Gastroesophageal sphincter (tissue), 4 donors: ENCODE measurements at regions not wholly inside any gene's neighbourhood (a gene's known extent, or its start where the extent isn't known, plus 50 kb on each side); places are given as distances from the start of the nearest gene placed in this dataset.

ENCODE experiments used
- ATAC-seq: fragments of 150-250 bp; one replicate; pipeline ENCODE4 v1.9.1; 2016; ENCODE audit warnings: mild to moderate bottlenecking, moderate library complexity
- H3K27ac ChIP-seq, 4 donors: fragments of 200-600 bp; sonication (generic) in 3 of 4; 1 replicate in 3 of 4; 2 replicates in 1 of 4; pipeline ENCODE4 v1.5.1; 2016 to 2019
- H3K27me3 ChIP-seq: fragments of 200-600 bp; sonication (generic); one replicate; pipeline ENCODE4 v1.5.1; 2019
- H3K36me3 ChIP-seq, 2 donors: fragments of 200-600 bp; sonication (generic); one replicate each; pipeline ENCODE4 v1.5.1; 2019; ENCODE audit warnings: control low read depth in 1 of 2
- H3K4me1 ChIP-seq, 3 donors: fragments of 200-600 bp; sonication (generic); 1 replicate in 2 of 3; 2 replicates in 1 of 3; pipeline ENCODE4 v1.5.1; 2016 to 2019; ENCODE audit warnings: control low read depth in 2 of 3
- H3K4me3 ChIP-seq, 2 donors: fragments of 200-600 bp; sonication (generic); one replicate each; pipeline ENCODE4 v1.5.1; 2019; ENCODE audit warnings: mild to moderate bottlenecking in 1 of 2, moderate library complexity in 1 of 2
- H3K9me3 ChIP-seq, 3 donors: fragments of 200-600 bp; sonication (generic); one replicate each; pipeline ENCODE4 v1.5.1; 2017 to 2019; ENCODE audit warnings: control low read depth in 2 of 3
- CTCF ChIP-seq, 4 experiments: fragments of 200-600 bp in 2 of 4; fragments of 450-650 bp in 2 of 4; sonication (generic) in 1 of 4; IDR thresholded peaks; one replicate each; pipeline ENCODE4 v1.5.1; 2017 to 2019; ENCODE audit warnings: antibody characterized with exemption in 4 of 4, mild to moderate bottlenecking in 2 of 4, moderate library complexity in 2 of 4
- EP300 ChIP-seq: sonication (generic); formaldehyde crosslinking; IDR thresholded peaks from one replicate; pipeline ENCODE4 v1.6.1; 2017; ENCODE audit warnings: antibody characterized with exemption, mild to moderate bottlenecking
- POLR2A ChIP-seq, 2 donors: fragments of 450-650 bp; IDR thresholded peaks; one replicate each; pipeline ENCODE4 v1.6.1; 2017; ENCODE audit warnings: antibody characterized with exemption in 2 of 2, mild to moderate bottlenecking in 2 of 2, moderate library complexity in 1 of 2
- POLR2AphosphoS5 ChIP-seq: sonication (generic); formaldehyde crosslinking; IDR thresholded peaks from one replicate; pipeline ENCODE4 v1.6.1; 2017; ENCODE audit warnings: antibody characterized with exemption
- WGBS, 2 donors: methylation state at CpG; one replicate each; pipeline ENCODE4 v1.1.5; 2018; ENCODE audit warnings: low coverage in 1 of 2; 5-methylcytosine and 5-hydroxymethylcytosine counted together

- ATAC-seq = no peak
- H3K36me3 ChIP-seq = no peaks in the 10 kb centered on the region
- H3K27me3 ChIP-seq = no peaks in the 10 kb centered on the region
- H3K4me3 ChIP-seq = no peak overlapping the region
- H3K4me1 ChIP-seq = no peaks in the 10 kb centered on the region
- TF ChIP-seq POLR2AphosphoS5 = no peak
- no peak for TF ChIP-seq POLR2A (IDR thresholded peaks at IDR 0.05)
- TF ChIP-seq CTCF (IDR thresholded peaks at IDR 0.05) = no peak
- no peak for TF ChIP-seq EP300
- no peak overlapping the region for H3K27ac ChIP-seq
- 95 to 100% methylated on average over 3 of the region's 3 CpGs for WGBS, 2 donors
- no peaks in the 10 kb centered on the region for H3K9me3 ChIP-seq
Measured at GRCh38 chr4:28179126-28179525, 1318.5 kb downstream of the STIM2 start.

GRCh38 chr4:28209371-28209924, 1348.8 kb downstream of the STIM2 start:
- no peak for ATAC-seq
- Histone ChIP-seq H3K9me3 (peaks cover 0 to 9% (median 0%) of the 10 kb centered on the region in 3 donors), H3K27me3 (no peaks in the 10 kb centered on the region), H3K4me1 (no peaks in the 10 kb centered on the region), H3K36me3 (no peaks in the 10 kb centered on the region), H3K4me3 (no peak overlapping the region), H3K27ac (no peak overlapping the region)
- 40 to 70% methylated on average over 1 of the region's 1 CpG for WGBS, 2 donors
- TF ChIP-seq POLR2AphosphoS5 = no peak
- no peak for TF ChIP-seq EP300
- TF ChIP-seq CTCF (IDR thresholded peaks at IDR 0.05) = no peak

- ATAC-seq = no peak
- no peaks in the 10 kb centered on the region for H3K27me3 ChIP-seq
- H3K9me3 ChIP-seq = no peaks in the 10 kb centered on the region
- WGBS, 2 donors = 51 to 69% methylated on average over 2 of the region's 2 CpGs
- H3K27ac ChIP-seq = no peak overlapping the region
- TF ChIP-seq CTCF (IDR thresholded peaks at IDR 0.05) = no peak
- TF ChIP-seq EP300 = no peak
- TF ChIP-seq POLR2AphosphoS5 = no peak
- no peak for TF ChIP-seq POLR2A (IDR thresholded peaks at IDR 0.05)
- H3K4me1 ChIP-seq = no peaks in the 10 kb centered on the region
- H3K36me3 ChIP-seq = no peaks in the 10 kb centered on the region
- H3K4me3 ChIP-seq = no peak overlapping the region
Measured at GRCh38 chr4:28211676-28212470, 1351.2 kb downstream of the STIM2 start.

- ATAC-seq = no peak
- no peaks in the 10 kb centered on the region for H3K4me1 ChIP-seq
- H3K27me3 ChIP-seq = no peaks in the 10 kb centered on the region
- H3K9me3 ChIP-seq = no peaks in the 10 kb centered on the region
- H3K4me3 ChIP-seq = no peak overlapping the region
- TF ChIP-seq CTCF (IDR thresholded peaks at IDR 0.05) (no peak), POLR2A (IDR thresholded peaks at IDR 0.05) (no peak), EP300 (no peak), POLR2AphosphoS5 (no peak)
- no peaks in the 10 kb centered on the region for H3K36me3 ChIP-seq
- no peak overlapping the region for H3K27ac ChIP-seq
- WGBS, 2 donors = 42 to 67% methylated on average over 1 of the region's 1 CpG
Measured at GRCh38 chr4:28221536-28221935, 1360.9 kb downstream of the STIM2 start.

GRCh38 chr4:28225050-28225449, 1364.4 kb downstream of the STIM2 start:
- H3K4me1 ChIP-seq = no peaks in the 10 kb centered on the region
- 85 to 87% methylated on average over 2 of the region's 2 CpGs for WGBS, 2 donors
- H3K4me3 ChIP-seq = no peak overlapping the region
- H3K27me3 ChIP-seq = no peaks in the 10 kb centered on the region
- TF ChIP-seq CTCF (IDR thresholded peaks at IDR 0.05) (no peak), POLR2A (IDR thresholded peaks at IDR 0.05) (no peak), POLR2AphosphoS5 (no peak), EP300 (no peak)
- no peak overlapping the region for H3K27ac ChIP-seq
- H3K9me3 ChIP-seq = no peaks in the 10 kb centered on the region
- no peaks in the 10 kb centered on the region for H3K36me3 ChIP-seq
- ATAC-seq = no peak
